Caco-2 (cell line): ENCODE measurements at regions not wholly inside any gene's neighbourhood (a gene's known extent, or its start where the extent isn't known, plus 50 kb on each side); places are given as distances from the start of the nearest gene placed in this dataset.

Experiments
- BruUV-seq: library from RNA; stranded (reverse); fragments of 400-500 nt; replicated peaks from 2 replicates; lab custom pipeline; 2021; lab: Mats Ljungman, UMichigan
- CTCF ChIA-PET: fragments of 300-600 bp; sonication (Branson Sonifier 250); formaldehyde crosslinking; loops from one replicate; lab custom pipeline; 2022; ENCODE audit warnings: antibody characterized with exemption; lab: Charles Lee
- POLR2A ChIA-PET: fragments of 300-600 bp; sonication (Branson Sonifier 250); formaldehyde crosslinking; loops from one replicate; lab custom pipeline; 2022; ENCODE audit warnings: antibody characterized with exemption; lab: Charles Lee
- DNase-seq, 2 experiments: peaks; one replicate each; pipeline versions ENCODE4 v3.0.0 to v3.0.0-alpha.2; 2020 to 2022
- H3K27me3 ChIP-seq: replicated peaks from 2 replicates; pipeline ENCODE4 v1.6.0; 2011; ENCODE audit warnings: low read length; ENCODE audit not compliant: control insufficient read depth, insufficient read depth
- H3K36me3 ChIP-seq: 2 replicates; pipeline ENCODE4 v1.5.1; 2011; ENCODE audit warnings: low read length; ENCODE audit not compliant: control insufficient read depth, insufficient read depth
- H3K4me1 ChIP-seq: fragments of 250-450 bp; sonication (Bioruptor Pico); 2 replicates; pipeline ENCODE4 v1.5.1; 2020; ENCODE audit warnings: mild to moderate bottlenecking
- H3K4me3 ChIP-seq: 2 replicates; pipeline ENCODE4 v1.5.1; 2011; ENCODE audit warnings: low read depth, mild to moderate bottlenecking, control low read depth, low read length
- H3K9me3 ChIP-seq: fragments of 250-450 bp; sonication (Bioruptor Pico); 2 replicates; pipeline ENCODE4 v1.5.1; 2020; ENCODE audit warnings: mild to moderate bottlenecking, moderate library complexity
- H3K27ac Mint-ChIP-seq: one replicate; pipeline ENCODE4 v1.8.0; 2022; ENCODE audit warnings: mixed read lengths; ENCODE audit not compliant: unreplicated experiment
- H3K27me3 Mint-ChIP-seq: one replicate; pipeline ENCODE4 v1.8.0; 2022; ENCODE audit warnings: mixed read lengths; ENCODE audit not compliant: insufficient read depth, unreplicated experiment
- H3K36me3 Mint-ChIP-seq: one replicate; pipeline ENCODE4 v1.8.0; 2022; ENCODE audit warnings: mild to moderate bottlenecking, mixed read lengths; ENCODE audit not compliant: insufficient read depth, unreplicated experiment
- H3K4me1 Mint-ChIP-seq: one replicate; pipeline ENCODE4 v1.8.0; 2022; ENCODE audit warnings: low read depth, mixed read lengths; ENCODE audit not compliant: unreplicated experiment
- H3K4me3 Mint-ChIP-seq: one replicate; pipeline ENCODE4 v1.8.0; 2022; ENCODE audit warnings: mild to moderate bottlenecking, moderate library complexity, mixed read lengths; ENCODE audit not compliant: unreplicated experiment
- H3K9me3 Mint-ChIP-seq: one replicate; pipeline ENCODE4 v1.8.0; 2022; ENCODE audit warnings: mixed read lengths; ENCODE audit not compliant: unreplicated experiment
- CTCF ChIP-seq, 2 experiments: fragments of 200-600 bp in 1 of 2; IDR thresholded peaks; 1 replicate in 1 of 2; 2 replicates in 1 of 2; pipeline versions ENCODE4 v1.5.1 to v1.8.0; 2011 to 2022; ENCODE audit warnings: antibody characterized with exemption in 1 of 2, control low read depth in 1 of 2, inconsistent platforms in 1 of 2, low read depth in 1 of 2, low read length in 1 of 2, mild to moderate bottlenecking in 1 of 2, moderate library complexity in 1 of 2; ENCODE audit not compliant: insufficient read depth in 1 of 2, severe bottlenecking in 1 of 2, unreplicated experiment in 1 of 2
- intact Hi-C: fragments of 100-400 bp; cut with micrococcal nuclease; formaldehyde crosslinking; loops from one replicate; pipeline ENCODE4 v1.10.0; 2022; ENCODE audit not compliant: unreplicated experiment

- no peaks in the 10 kb centered on the region for H3K9me3 Mint-ChIP-seq
- Histone ChIP-seq H3K4me3 (no peak overlapping the region), H3K36me3 (no peaks in the 10 kb centered on the region), H3K9me3 (0 out of 2 replicates have a peak, but pooled peaks cover 4% of the 10 kb centered on the region), H3K4me1 (peaks cover 6% of the 10 kb centered on the region), H3K27me3 (no peaks in the 10 kb centered on the region)
- no peaks in the 10 kb centered on the region for H3K36me3 Mint-ChIP-seq
- BruUV-seq, result no TSS peak
- ChIA-PET CTCF (no interaction called here), POLR2A (no interaction called here)
- H3K27ac Mint-ChIP-seq, result no peak overlapping the region
- no peak overlapping the region for H3K4me3 Mint-ChIP-seq
- DNase-seq, result no peak
- no peak for TF ChIP-seq CTCF (IDR thresholded peaks at IDR 0.05; ENCODE audit: insufficient read depth in 1 of 2, low read depth in 1 of 2, low read length in 1 of 2, severe bottlenecking in 1 of 2, unreplicated experiment in 1 of 2)
- peaks cover 11% of the 10 kb centered on the region for H3K27me3 Mint-ChIP-seq
- peaks cover 8% of the 10 kb centered on the region for H3K4me1 Mint-ChIP-seq
- intact Hi-C loops, result no loop called here
These were observed 71.5 kb downstream of the SLC4A3 start for GRCh38 chr2:219698748-219699439.

GRCh38 chr2:219699440-219699821 lies 72.0 kb downstream of the SLC4A3 start:
- H3K4me3 ChIP-seq, result no peak overlapping the region
- no peak overlapping the region for H3K4me3 Mint-ChIP-seq
- intact Hi-C loops, result no loop called here

More at GRCh38 chr2:219699440-219699821, 72.0 kb downstream of the SLC4A3 start:
- no peak for TF ChIP-seq CTCF (IDR thresholded peaks at IDR 0.05; ENCODE audit: insufficient read depth in 1 of 2, low read depth in 1 of 2, low read length in 1 of 2, severe bottlenecking in 1 of 2, unreplicated experiment in 1 of 2)
- no TSS peak for BruUV-seq
- Mint-ChIP-seq H3K4me1 (peaks cover 8% of the 10 kb centered on the region), H3K27ac (no peak overlapping the region), H3K36me3 (no peaks in the 10 kb centered on the region), H3K9me3 (no peaks in the 10 kb centered on the region), H3K27me3 (peaks cover 11% of the 10 kb centered on the region)
- Histone ChIP-seq H3K27me3 (no peaks in the 10 kb centered on the region), H3K4me1 (peaks cover 6% of the 10 kb centered on the region), H3K36me3 (no peaks in the 10 kb centered on the region), H3K9me3 (0 out of 2 replicates have a peak, but pooled peaks cover under 1% of the 10 kb centered on the region)
- POLR2A ChIA-PET, result no interaction called here
- no peak for DNase-seq
- CTCF ChIA-PET, result no interaction called here
